ENCODE measurements at regions not wholly inside any gene's neighbourhood (a gene's known extent, or its start where the extent isn't known, plus 50 kb on each side); places are given as distances from the start of the nearest gene placed in this dataset.
"Not testable (repeated sequence)": the region's sequence is repeated elsewhere in the genome, so short reads cannot be mapped to it uniquely, and the experiment has no call there.

DNA sequence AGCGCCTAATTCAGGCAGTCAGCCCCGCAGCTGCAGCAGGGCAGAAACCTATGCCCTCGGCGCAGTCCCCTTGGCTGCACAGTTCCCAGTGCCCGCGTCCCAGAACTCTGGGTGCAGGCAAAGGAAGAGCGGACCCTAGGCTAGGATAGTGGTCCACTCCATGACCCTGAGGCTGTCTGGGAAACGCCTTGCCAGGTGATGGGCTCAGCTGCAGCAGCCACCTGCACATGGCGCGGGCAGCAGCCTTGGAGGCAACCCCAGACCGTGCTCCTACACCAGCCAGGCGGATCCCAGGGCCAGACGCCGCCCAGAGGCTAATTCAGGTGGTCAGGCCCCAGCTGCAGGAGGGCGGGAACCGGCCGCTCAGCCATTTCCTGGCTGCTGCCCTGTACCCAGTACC, 83.0 kb downstream of the POTEC start:
- DNase-seq (ENCODE audit: extremely low read depth in 1 of 2, low read depth in 1 of 2), result not testable (repeated sequence)

DNA sequence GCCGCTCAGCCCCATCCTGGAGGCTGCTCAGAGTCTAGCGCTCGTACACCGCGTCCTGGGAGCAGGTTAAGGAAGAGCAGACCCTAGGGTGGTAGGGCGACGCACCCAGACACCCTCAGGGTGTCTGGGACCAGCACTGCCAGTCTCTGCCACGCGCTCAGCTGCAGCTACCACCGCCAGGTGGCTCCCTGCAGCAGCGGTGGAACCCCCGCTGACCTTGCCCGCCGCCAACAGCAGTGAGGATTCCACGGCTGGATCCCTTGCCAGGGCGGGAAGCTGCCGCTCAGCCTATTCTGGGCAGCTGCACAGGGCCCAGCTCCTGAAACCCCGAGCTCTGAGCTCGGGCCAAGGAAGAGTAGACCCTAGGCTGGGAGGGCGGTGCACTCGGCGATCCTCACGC, 83.6 kb downstream of the POTEC start:
- DNase-seq (ENCODE audit: extremely low read depth in 1 of 2, low read depth in 1 of 2), result not testable (repeated sequence)

DNA sequence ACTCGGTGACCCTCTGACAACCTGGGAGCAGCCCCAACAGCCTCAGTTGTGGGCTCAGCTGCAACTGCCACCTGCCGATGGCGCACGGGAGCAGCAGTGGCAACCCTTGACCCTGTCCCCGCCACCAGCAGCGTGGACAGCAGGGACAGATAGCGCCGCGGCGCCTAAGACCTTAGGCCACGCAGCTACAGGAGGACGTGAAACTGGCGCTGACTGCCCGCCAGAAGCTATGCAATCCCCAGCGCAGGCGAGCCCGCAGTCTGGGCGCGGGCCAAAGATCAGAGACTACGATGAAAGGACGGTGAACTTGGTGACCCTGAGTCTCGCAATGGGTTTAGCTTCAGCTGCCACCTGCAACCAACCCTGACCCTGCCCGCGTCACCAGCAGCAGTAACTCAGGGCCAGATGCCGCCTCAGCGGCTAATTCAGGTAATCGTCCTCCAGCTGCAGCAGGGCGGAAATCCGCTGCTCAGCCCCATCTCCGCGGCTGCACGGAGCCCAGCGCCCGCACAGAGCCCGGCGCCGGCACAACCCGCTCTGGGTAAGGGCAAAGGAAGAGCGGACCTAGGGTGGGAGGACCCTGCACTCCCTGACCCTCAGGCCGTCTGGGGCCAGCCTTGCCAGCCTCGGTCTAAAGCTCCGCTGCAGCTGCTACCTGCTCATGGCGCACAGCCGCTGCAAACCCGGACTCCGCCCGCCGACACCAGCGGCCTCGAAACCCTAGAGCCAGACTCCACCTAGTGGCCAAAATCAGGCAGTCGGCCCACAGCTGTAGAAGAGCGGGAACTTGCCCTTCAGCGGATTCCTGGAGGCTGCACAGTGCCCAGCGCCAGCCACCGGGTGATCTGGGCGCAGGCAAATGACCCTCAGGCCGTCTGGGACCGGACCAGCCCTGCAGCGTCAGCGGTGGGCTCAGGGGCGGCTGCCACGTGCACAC, 85.1 kb downstream of the POTEC start:
- peak; percentile 45 to 60 for DNase-seq (ENCODE audit: extremely low read depth in 1 of 2, low read depth in 1 of 2)

DNA sequence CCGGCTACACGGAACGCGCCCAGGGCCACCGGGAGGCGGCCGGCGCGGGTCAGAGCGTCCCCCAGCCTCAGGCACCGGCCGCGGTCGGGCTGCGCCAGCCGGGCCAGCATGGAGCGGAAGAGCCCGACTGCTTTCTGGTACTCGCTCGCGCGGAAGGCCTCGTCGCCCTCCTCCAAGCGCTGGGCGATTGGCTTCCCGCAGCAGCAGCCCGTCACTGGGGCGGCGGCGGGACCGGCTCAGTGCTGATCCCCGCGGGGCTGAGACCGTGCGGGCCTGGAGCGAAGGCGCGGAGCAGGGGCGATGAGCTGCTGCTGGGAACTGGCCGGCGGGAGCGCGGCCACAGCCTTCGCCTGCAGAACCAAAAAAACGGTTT, 92.8 kb downstream of the POTEC start:
- not testable (repeated sequence) for DNase-seq (ENCODE audit: extremely low read depth in 1 of 2, low read depth in 1 of 2)

DNA sequence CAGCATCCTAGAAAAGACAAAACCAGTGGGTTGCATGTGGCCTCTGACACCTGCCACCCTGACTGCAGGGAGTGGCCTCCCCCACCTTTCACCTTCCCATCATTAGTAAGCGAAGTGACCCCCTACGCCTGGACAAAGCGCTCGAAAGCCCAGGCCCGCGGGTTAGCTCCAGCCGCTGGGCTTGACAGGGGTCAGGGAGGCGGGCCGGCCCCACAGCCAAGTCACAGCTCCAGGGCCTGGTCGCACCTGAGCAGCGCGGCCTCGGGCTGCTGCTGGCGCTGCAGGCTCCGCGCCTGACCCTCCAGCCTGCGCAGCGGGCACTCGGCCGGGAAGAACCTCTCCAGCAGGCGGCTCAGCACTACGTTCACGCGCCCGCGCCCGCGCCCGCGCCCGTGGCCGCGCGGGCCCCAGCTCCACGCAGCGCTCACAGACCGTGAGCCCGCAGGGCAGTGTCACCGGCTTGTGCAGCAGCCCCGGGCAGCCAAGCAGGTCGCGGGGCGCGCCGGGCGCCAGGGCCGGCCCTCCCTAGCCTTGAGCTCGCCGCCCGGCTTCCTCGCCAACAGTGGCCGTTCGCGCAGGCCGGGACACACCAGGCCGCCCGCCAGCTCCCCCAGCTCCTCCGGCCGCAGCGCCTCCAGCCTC, 93.3 kb downstream of the POTEC start:
- DNase-seq (ENCODE audit: extremely low read depth in 1 of 2, low read depth in 1 of 2), result not testable (repeated sequence)

DNA sequence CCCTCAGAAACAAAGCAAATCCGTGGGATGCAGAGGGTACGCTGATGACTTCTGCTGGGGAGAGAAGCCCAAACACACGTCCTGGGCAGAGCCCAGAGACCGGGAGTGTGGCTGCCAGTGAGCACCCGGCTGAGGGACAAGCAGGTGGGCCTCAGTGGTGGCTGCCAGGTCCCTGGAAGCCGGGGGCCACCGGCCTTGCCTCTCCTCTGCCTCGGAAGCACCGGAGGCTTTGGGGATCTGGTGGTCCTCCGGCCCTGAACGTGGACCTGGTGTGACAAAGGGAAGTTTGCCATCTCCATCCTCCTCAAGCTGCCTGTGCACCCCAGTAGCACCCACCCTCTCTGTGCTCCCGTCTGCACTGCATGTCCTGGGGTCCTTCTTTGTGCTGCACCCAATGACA, 94.3 kb downstream of the POTEC start:
- not testable (repeated sequence) for DNase-seq (ENCODE audit: extremely low read depth in 1 of 2, low read depth in 1 of 2)

DNA sequence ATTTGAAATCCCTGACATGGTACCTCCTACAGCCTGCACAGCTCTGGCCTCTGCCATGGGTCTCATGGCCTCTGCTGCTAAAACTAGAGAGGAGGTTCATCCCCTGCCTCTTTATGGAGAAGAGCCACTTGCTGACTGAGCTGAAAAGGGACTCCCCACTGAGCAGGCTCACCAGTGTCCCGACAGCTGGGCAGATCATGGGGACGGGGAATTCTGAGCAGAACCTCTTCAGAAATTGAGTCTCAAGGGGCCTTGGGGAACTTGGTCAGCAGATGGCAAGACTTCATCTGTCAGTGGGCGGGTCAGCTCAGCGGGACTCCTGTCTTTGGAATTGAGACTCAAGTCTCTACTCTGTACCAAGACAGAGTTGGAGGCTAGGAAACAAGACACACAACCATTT, 95.7 kb downstream of the POTEC start:
- DNase-seq (ENCODE audit: extremely low read depth in 1 of 2, low read depth in 1 of 2), result not testable (repeated sequence)

DNA sequence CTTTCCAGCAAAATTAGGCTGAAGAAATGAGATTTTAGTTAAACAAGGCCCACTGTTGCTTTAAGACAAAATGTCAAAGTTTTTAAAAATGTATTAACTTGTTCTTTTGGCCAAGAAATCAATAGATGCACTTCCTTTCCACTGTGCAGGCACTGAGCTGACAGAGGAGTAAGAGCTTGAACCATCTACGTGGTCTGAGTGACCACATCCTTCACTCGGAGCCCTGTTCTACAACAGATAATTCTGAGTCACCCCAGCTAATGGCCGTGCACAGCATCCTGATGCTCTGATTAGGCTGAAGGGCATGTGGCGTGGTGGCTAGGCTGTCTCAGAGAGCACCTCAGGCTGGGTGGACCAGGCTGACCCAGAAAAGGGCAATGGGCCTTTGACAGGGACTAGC, 107.9 kb downstream of the POTEC start:
- not testable (repeated sequence) for DNase-seq (ENCODE audit: extremely low read depth in 1 of 2, low read depth in 1 of 2)

DNA sequence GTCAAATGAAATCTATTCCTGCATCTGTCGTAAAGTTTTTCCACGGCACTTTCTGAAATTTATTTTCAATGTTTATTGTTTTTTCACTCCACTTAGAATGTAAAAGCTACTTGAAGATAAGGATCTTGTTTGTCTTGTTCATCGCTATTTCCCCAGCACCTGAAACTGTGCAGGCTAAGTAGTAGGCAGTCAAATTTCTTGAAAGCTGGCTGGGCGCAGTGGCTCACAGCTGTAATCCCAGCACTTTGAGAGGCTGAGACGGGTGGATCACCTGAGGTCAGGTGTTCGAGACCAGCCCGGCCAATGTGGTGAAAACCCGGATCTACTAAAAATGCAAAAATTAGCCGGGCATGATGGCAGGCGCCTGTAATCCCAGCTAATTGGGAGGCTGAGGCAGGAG, 111.0 kb downstream of the POTEC start:
- DNase-seq (ENCODE audit: extremely low read depth in 1 of 2, low read depth in 1 of 2), result not testable (repeated sequence)

DNA sequence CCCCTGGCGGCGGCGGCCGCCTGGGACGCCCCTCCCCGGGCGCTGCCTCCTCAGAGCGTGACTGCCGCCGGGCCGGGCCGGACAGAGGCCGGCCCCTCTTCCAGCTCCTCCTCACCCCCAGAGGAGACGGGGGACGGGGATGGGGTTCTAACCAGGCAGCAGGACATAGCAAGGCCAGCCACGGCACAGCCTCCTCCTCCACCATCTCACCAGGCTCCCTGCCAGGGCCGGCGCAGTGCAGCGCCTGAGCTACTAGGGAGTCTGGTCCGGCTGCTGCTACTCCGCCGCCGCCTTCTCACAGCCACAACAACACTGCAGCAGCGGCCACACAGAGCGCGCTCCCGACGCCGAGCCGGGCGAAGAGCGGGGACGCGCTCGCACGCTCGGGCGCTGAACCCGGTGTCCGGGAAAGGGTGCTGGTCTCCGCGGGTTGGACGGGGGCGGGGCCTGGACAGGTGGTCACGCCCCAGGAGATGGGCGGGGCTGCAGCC, 112.3 kb downstream of the POTEC start:
- DNase-seq (ENCODE audit: extremely low read depth in 1 of 2, low read depth in 1 of 2), result peak in 1 of 2 donors; percentile 34

DNA sequence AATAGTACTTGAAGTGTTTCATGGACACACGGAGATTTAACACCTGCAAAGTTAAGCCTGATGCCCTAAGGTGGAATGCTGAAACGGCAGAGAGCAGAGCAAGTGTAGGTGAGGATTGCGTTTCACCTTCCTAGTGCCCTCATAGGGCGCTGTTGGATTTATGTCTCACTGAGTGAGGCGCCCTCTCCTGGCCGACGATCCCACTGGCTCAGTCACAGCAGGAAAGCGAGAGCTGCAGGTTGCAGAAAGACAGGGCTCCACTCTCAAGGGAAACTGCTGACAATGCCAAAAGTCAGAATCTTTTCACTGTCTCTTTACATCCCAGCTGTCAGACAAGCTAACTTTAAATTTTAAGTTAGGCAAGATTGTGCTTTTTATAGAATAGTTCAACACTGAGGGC, 127.6 kb downstream of the POTEC start:
- DNase-seq (ENCODE audit: extremely low read depth in 1 of 2, low read depth in 1 of 2), result peak in 1 of 2 donors; percentile 5

DNA sequence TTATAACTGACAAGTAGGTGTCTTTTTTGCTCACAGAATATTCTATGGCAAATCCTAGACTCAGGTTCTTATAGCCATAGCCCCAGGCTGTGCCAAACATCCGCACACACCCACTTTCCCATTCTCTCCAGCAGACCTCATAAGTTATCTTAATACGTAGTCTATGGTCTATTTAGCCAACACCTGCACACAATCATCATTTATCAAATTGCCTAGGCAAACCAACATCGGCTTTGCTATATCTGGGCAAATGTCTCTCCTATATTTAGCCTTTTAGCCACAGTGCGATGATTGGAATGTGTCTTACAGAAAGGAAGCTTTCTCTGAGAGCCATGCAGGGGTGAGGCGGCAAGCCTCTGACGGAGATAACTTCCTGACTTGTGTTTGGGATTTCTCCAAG, 128.0 kb downstream of the POTEC start:
- not testable (repeated sequence) for DNase-seq (ENCODE audit: extremely low read depth in 1 of 2, low read depth in 1 of 2)

DNA sequence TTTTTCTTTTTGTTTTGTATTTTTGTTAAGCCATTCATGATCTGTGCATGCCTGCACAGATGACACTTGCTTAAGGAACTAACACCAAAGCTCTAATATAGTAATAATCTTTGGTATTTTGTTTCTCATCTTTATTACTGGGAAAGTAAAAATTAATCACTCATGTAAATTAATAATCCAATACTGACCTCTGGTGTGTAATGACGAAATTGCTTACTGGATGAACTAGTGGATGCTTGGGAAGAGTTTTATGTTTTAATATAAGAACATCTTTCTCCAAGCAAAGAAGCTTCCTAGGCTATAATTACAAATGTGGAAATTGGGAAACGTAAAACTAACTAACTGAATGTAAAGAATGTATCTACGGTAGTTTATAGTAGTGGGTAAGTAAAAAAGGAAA, 147.9 kb downstream of the POTEC start:
- DNase-seq (ENCODE audit: extremely low read depth in 1 of 2, low read depth in 1 of 2), result not testable (repeated sequence)

DNA sequence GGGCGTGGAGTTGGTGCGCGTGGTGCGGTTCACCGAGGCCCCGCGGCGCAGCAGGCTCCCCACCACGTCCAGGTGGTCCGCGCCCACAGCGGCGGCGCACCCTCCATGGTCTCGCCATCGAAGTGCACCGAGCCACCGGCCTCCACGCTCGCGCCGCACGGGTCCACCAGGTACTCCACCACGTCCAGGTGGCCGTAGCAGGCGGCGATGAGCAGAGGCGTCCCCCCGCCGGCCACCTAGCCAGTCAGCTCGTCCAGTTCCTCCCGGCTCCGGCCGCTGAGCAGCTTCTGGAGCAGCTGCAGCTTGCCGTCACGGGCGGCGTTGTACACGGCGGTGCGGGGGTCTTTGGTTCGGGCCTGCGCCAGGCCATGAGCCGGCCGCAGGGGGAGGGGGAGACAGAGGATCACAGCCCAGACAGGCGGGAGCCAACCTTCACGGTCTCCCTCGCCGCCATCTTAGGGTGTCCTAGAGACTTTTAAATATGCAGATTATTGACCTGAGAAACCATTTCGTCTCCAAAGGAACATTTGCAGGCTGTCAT, 149.8 kb downstream of the POTEC start:
- not testable (repeated sequence) for DNase-seq (ENCODE audit: extremely low read depth in 1 of 2, low read depth in 1 of 2)

DNA sequence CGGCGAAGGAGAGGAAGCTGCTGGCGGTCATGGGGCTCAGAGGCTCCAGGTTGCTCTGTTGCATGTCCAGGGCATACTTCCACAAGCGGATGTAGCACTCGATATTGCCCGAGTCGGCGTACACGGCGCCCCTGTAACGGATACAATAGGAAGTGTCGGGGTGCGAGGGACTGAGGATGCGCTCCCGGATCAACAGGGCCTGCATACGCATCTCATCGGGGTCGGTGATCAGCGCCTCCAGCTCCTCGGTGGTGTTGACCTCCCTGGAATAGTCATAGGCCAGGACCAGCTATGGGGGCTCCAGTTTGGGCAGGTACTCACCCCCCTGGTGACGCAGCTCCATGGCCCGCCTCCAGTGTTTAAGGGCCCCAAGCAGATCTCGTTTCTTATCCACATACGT, 150.8 kb downstream of the POTEC start:
- not testable (repeated sequence) for DNase-seq (ENCODE audit: extremely low read depth in 1 of 2, low read depth in 1 of 2)

DNA sequence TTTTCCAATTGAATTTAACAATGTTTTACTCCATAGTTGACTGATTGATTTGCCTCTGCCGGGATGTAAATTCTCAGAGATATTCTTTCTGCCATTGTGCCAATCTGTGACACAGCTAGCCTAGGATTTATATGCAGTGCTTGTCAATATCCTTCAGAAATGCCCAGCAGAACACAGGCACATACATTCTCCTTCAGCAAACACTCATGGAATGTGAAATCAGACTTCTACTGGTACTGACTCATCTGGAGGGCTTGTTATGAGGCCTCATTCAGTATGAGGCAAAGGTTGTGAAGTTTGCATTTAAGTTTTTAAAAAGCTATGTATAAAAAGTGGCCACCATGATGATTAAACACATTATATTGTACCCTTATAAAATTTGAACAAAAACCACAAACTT, 158.4 kb downstream of the POTEC start:
- not testable (repeated sequence) for DNase-seq (ENCODE audit: extremely low read depth in 1 of 2, low read depth in 1 of 2)

DNA sequence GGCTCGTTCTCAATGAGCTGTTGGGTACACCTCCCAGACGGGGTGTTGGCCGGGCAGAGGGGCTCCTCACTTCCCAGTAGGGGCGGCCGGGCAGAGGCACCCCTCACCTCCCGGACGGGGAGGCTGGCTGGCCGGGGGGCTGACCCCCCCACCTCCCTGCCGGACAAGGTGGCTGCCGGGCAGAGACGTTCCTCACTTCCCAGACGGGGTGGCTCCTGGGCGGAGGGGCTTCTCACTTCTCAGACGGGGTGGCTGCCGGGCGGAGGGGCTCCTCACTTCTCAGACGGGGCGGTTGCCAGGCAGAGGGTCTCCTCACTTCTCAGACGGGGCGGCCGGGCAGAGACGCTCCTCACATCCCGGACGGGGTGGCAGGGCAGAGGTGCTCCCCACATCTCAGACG, 160.7 kb downstream of the POTEC start:
- not testable (repeated sequence) for DNase-seq (ENCODE audit: extremely low read depth in 1 of 2, low read depth in 1 of 2)

DNA sequence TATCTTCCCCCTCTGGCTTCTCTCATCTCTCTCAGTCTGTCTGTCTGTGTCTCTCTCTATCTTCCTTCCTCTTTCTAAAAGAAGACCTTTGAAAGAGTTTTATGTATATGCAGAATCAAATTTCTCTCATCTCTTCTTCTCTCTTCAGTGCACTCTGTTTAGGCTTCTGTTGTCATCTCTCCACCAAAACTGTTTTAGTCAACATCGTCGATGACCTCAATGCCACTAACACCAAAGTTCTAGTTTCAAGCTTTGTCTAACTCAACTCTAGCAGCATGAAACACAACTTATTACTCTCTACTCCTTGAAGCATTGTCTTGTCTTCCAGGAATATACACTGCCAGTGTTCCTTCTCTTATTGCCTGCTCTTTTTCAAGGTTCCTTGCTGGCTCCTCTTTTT, 163.9 kb downstream of the POTEC start:
- DNase-seq (ENCODE audit: extremely low read depth in 1 of 2, low read depth in 1 of 2), result not testable (repeated sequence)

DNA sequence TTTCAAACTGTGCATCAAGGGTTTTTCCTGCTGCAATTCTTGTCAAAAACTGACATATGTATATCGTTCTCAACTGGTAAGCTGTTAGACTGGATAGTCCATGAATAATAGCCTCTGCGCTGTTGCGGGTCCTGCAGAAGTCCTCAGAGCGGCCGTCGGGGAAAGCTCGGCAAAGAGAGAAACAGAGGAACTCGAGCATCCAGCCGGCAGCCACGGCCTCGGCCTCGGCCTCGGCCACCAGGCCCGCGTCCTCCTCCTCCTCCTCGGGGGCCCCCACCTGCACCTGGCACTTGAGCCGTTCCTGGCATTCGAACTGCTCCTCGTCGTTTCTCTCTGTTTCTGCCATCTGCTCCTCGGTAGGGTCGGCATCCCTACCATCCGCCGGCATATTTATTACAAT, 165.0 kb downstream of the POTEC start:
- DNase-seq (ENCODE audit: extremely low read depth in 1 of 2, low read depth in 1 of 2), result not testable (repeated sequence)

DNA sequence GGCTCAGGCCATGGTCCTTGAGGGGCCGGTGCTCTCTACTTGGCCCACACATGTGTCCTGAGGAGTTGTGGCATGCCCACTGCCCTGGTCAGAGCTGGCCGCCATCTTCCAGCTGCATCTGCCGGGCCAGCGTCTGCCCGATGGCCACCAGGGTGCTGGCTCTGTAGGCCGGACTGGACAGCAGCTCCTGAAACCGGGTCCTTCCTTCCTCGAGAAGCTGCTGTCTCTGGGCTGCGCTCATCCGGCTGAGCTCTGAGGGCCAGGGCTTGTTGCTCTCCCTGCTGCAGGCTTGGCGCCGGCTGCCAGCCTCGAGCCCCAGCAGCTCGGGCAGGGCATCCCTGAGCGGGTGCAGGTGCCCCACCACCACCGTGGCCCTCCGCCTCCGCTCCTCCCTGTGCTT, 182.1 kb downstream of the POTEC start:
- DNase-seq (ENCODE audit: extremely low read depth in 1 of 2, low read depth in 1 of 2), result not testable (repeated sequence)

DNA sequence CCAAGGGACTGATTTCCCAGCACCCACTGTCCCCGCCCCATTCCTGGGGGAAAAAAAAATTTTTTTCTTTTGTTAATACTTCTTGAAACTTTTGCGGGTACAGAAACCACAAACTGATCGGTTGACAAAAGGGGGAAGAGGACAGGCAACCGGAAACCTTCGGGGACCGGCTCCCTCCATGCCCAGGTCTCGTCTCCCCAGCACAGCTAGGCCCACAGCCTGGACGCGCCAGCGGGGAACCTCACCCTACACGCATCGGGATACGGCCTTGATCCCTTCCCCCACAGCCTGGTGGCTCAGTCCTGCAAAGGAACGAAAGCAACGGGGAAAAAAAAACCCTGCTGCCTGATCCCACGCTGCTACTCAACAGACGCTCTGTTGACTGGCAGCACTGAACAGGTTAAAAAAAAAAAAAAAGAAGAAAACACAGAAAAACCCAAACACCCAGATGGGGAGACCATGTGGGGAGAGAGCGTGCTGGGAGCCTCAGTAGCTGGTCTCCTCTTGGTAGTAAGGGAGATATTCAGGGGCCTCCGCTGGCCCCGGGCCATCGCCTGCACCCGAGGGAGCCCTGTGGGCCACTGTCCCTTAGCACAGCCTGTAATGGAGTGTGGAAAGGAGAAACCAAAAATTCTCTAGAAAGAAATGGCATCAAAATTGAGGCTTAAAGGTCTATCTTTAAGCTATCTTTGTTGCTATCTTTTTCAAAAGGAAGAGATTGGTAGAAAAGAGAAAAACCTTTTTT, 185.7 kb downstream of the POTEC start:
- DNase-seq (ENCODE audit: extremely low read depth in 1 of 2, low read depth in 1 of 2), result not testable (repeated sequence)

Measured in stimulated activated CD8-positive, alpha-beta memory T cell treated with anti-CD3 and anti-CD28 coated beads, Interleukin-7, amount 100 ng/mL, for 48 hours (primary cell).